ENCODE measurements at regions not wholly inside any gene's neighbourhood (a gene's known extent, or its start where the extent isn't known, plus 50 kb on each side); places are given as distances from the start of the nearest gene placed in this dataset.

DNA sequence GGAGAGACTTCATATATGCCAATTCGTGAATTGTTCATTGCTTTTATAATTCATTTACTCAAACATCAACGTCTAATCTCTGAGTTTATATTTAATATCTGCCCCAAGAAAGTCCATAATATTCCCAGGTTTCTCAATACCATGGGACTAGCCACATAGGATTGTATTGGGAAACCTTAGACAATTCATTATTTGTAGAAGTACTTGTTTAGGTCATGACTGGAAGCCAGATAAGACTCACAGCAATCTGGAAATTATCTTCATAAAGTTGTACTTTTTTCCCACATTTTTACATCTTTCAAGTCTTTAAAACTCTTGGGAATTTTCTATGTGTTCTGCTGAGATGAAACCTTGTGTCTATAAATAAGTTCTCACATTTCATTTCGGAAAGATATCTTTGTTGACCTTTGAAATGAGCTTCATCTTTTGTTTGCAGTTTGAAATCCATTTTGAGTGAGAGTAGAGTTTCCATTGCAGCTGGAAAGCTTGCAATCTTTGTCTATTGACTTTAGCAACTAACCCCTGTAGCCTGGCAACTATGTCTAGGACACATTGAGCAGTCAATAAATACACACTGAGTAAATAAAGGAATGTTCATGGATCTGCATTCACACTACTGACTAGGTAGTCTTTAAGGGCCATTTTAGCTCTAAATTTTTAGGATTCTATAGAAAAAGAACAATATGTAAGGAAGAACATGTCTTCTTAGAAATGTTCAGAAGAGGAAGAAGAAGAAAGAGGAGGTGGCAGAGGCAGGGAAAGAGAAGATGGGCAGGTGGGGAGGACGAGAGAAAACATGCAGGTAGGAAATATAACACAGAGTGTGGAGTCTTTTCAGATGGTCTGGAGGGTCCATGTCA is 154.4 kb downstream of the LRIG3 start:
- in situ Hi-C loops (cut with HindIII; ENCODE audit: low pct_unique_long_range_greater_than_20kb, low sequenced_read_pairs) (no loop called here), intact Hi-C loops (cut with micrococcal nuclease; ENCODE audit: unreplicated experiment) (no loop called here)
- Histone ChIP-seq H3K27ac (ENCODE audit: low read length) (no peak overlapping the region), H3K4me1 (ENCODE audit: control insufficient read depth, insufficient read depth, low read length) (no peaks in the 10 kb centered on the region), H3K36me3 (ENCODE audit: control insufficient read depth, insufficient read depth, low read length) (no peaks in the 10 kb centered on the region), H3K27me3 (ENCODE audit: control insufficient read depth, insufficient read depth, low read length) (no peaks in the 10 kb centered on the region), H3K9me3 (ENCODE audit: control insufficient read depth, insufficient read depth, low read depth, low read length) (no peaks in the 10 kb centered on the region), H3K4me3 (ENCODE audit: low read depth in 2 of 2, low read length in 2 of 2) (no peak overlapping the region)
- no peak for DNase-seq (ENCODE audit: low read depth, low spot score)
- ChIA-PET CTCF (no interaction called here), POLR2A (no interaction called here)
- BruUV-seq (replicated peaks), result no TSS peak
- no peak for ATAC-seq
- TF ChIP-seq POLR2AphosphoS5 (IDR thresholded peaks at IDR 0.05; ENCODE audit: low read depth, low read length), result no peak
- TF ChIP-seq, protein P1, sequence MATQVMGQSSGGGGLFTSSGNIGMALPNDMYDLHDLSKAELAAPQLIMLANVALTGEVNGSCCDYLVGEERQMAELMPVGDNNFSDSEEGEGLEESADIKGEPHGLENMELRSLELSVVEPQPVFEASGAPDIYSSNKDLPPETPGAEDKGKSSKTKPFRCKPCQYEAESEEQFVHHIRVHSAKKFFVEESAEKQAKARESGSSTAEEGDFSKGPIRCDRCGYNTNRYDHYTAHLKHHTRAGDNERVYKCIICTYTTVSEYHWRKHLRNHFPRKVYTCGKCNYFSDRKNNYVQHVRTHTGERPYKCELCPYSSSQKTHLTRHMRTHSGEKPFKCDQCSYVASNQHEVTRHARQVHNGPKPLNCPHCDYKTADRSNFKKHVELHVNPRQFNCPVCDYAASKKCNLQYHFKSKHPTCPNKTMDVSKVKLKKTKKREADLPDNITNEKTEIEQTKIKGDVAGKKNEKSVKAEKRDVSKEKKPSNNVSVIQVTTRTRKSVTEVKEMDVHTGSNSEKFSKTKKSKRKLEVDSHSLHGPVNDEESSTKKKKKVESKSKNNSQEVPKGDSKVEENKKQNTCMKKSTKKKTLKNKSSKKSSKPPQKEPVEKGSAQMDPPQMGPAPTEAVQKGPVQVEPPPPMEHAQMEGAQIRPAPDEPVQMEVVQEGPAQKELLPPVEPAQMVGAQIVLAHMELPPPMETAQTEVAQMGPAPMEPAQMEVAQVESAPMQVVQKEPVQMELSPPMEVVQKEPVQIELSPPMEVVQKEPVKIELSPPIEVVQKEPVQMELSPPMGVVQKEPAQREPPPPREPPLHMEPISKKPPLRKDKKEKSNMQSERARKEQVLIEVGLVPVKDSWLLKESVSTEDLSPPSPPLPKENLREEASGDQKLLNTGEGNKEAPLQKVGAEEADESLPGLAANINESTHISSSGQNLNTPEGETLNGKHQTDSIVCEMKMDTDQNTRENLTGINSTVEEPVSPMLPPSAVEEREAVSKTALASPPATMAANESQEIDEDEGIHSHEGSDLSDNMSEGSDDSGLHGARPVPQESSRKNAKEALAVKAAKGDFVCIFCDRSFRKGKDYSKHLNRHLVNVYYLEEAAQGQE (IDR thresholded peaks at IDR 0.05; ENCODE audit: insufficient read depth in 1 of 2, low read depth in 2 of 2, low read length in 1 of 2), result no peak
- TF ChIP-seq, protein P2, sequence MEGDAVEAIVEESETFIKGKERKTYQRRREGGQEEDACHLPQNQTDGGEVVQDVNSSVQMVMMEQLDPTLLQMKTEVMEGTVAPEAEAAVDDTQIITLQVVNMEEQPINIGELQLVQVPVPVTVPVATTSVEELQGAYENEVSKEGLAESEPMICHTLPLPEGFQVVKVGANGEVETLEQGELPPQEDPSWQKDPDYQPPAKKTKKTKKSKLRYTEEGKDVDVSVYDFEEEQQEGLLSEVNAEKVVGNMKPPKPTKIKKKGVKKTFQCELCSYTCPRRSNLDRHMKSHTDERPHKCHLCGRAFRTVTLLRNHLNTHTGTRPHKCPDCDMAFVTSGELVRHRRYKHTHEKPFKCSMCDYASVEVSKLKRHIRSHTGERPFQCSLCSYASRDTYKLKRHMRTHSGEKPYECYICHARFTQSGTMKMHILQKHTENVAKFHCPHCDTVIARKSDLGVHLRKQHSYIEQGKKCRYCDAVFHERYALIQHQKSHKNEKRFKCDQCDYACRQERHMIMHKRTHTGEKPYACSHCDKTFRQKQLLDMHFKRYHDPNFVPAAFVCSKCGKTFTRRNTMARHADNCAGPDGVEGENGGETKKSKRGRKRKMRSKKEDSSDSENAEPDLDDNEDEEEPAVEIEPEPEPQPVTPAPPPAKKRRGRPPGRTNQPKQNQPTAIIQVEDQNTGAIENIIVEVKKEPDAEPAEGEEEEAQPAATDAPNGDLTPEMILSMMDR (IDR thresholded peaks at IDR 0.05), result no peak
- TF ChIP-seq SIN3A (IDR thresholded peaks at IDR 0.05; ENCODE audit: borderline replicate concordance, insufficient read depth, low read depth, low read length), result no peak
- no peak for TF ChIP-seq TCF7L2 (IDR thresholded peaks at IDR 0.05; ENCODE audit: low read depth, low read length)

DNA sequence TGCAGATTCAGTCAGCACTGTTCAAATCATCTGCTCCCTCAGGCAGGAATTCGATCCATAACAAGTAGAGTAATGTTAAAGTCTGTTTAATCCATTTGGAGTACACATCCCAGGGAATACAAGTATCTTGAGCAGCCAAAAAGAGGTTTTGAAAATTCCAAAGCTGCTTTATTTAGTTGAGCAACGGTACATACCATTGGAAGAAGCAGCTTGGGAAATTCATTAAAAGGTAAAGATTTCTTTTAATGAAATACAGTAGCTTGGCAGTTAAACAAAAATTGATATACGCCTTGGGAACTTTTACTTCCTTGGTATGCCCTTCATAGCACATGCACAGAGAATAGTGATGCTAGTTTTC is 153.8 kb downstream of the LRIG3 start:
- ChIA-PET CTCF (no interaction called here), POLR2A (no interaction called here)
- Histone ChIP-seq H3K36me3 (ENCODE audit: control insufficient read depth, insufficient read depth, low read length) (no peaks in the 10 kb centered on the region), H3K27me3 (ENCODE audit: control insufficient read depth, insufficient read depth, low read length) (no peaks in the 10 kb centered on the region), H3K27ac (ENCODE audit: low read length) (no peak overlapping the region), H3K9me3 (ENCODE audit: control insufficient read depth, insufficient read depth, low read depth, low read length) (no peaks in the 10 kb centered on the region), H3K4me3 (ENCODE audit: low read depth in 2 of 2, low read length in 2 of 2) (no peak overlapping the region), H3K4me1 (ENCODE audit: control insufficient read depth, insufficient read depth, low read length) (no peaks in the 10 kb centered on the region)
- BruUV-seq (replicated peaks), result no TSS peak
- no peak for ATAC-seq
- no peak for DNase-seq (ENCODE audit: low read depth, low spot score)
- in situ Hi-C loops (cut with HindIII; ENCODE audit: low pct_unique_long_range_greater_than_20kb, low sequenced_read_pairs) (no loop called here), intact Hi-C loops (cut with micrococcal nuclease; ENCODE audit: unreplicated experiment) (no loop called here)
- TF ChIP-seq POLR2AphosphoS5 (IDR thresholded peaks at IDR 0.05; ENCODE audit: low read depth, low read length), result no peak
- TF ChIP-seq, protein P2 (IDR thresholded peaks at IDR 0.05), result no peak
- TF ChIP-seq, protein P1 (IDR thresholded peaks at IDR 0.05; ENCODE audit: insufficient read depth in 1 of 2, low read depth in 2 of 2, low read length in 1 of 2), result no peak
- TF ChIP-seq TCF7L2 (IDR thresholded peaks at IDR 0.05; ENCODE audit: low read depth, low read length), result no peak
- no peak for TF ChIP-seq SIN3A (IDR thresholded peaks at IDR 0.05; ENCODE audit: borderline replicate concordance, insufficient read depth, low read depth, low read length)

Data from Panc1 (cell line).